ENCODE measurements at regions not wholly inside any gene's neighbourhood (a gene's known extent, or its start where the extent isn't known, plus 50 kb on each side); places are given as distances from the start of the nearest gene placed in this dataset.
"Not testable (repeated sequence)": the region's sequence is repeated elsewhere in the genome, so short reads cannot be mapped to it uniquely, and the experiment has no call there.

DNA sequence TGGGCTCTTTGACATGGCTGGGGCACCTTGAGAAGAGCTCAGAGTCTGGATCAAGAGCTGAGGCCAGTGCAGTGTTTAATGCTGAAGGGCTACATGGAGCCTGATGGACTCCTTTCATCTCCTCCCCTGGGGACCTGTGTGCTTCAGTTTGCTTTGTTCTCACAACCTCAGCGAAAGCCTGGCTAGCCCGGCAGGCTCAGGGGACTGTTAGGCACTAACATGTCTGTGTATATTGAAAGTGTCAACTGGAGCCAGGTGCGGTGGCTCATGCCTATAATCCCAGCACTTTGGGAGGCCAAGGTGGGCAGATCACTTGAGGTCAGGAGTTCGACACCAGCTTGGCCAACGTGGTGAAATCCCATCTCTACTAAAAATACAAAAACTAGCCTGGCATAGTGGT, 194.5 kb downstream of the C1orf94 start:
- DNase-seq: not testable (repeated sequence)

DNA sequence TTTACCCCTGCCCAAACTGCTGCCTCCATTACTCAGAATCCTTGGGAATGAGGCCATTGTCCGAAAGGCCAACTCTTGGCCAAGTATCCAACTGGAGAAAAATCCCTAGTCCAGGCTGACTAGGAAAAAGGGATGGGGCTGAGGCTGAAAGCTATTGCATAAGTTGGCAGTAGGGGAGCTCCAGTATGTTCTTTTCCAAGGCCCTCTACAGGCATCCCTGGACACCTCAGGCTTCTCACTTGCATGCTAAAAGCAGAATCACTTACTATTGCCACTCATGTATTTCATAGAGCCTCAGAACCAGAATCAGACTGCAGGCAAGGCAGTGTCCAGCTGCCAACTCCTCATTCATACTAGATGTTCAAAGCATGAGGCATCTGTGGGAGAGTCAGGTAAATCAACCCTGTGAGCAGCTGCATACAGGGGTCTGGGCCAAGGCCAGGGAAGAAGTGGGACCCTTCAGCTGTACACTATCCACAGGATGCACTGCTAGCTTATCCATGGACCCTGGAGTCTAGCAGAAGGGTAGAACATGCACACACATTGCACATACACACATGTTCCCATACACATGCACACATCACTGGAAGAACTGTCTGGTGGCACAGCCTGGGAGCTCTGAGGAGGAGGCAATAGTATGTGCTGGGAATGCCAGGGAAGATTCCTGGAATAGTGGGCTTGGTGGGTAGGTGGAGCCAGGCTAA, 195.3 kb downstream of the C1orf94 start:
- no peak for DNase-seq

DNA sequence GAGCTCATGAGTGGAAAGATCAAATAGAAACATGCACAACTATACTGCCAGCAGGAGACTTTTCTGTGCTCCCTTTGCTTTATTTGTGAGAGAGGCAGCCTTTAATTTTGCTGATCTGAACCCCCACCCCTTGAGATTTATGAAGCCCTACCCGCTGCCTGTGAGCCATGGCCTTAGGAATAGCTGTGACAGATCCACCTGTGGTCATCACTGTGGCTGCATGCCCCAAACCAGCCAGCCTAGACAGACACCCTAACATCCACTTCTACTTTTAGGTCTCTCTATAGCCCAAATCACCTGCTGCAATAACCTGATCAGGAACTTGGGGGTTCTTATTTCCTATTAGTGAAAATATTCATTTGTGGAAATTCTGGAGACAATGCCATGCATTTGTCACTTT, 196.2 kb downstream of the C1orf94 start:
- DNase-seq: no peak

DNA sequence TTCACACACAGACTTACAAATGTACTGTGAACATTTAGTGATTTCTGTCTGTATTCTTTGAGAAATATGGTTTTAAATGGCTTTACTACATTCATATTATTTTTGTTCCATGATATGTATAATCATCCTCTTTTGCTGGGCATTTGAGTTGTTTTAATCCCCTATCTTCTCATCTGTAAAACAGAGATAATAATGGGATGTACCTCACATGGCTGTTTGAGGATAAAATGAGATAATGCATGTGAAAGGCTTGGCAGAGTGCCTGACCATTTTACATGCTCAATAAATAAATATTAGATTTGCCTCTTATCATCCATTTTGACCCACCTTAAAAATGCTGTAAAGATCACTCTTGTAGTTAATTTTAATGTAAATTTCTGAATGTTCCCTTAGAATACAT, 197.2 kb downstream of the C1orf94 start:
- no peak for DNase-seq

DNA sequence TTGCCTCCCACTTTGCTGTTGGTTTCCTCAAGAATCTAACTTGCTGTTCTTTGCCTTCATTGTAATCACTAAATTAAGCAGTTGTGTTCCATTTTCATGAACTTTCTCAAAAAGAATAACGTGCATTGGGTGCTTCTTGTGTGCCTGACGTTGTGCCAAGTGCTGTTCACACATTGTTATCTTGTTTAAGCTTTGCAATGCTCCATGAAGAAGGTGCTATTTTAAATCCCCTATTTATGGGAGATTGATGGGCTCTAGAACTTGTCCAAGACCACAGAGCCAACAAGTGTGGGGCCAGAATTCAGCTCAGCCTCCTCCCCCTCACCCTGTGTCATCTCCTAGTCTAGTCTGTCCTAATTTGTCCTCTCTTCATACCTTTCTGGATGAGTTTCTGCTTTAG, 199.8 kb downstream of the C1orf94 start:
- DNase-seq: no peak

DNA sequence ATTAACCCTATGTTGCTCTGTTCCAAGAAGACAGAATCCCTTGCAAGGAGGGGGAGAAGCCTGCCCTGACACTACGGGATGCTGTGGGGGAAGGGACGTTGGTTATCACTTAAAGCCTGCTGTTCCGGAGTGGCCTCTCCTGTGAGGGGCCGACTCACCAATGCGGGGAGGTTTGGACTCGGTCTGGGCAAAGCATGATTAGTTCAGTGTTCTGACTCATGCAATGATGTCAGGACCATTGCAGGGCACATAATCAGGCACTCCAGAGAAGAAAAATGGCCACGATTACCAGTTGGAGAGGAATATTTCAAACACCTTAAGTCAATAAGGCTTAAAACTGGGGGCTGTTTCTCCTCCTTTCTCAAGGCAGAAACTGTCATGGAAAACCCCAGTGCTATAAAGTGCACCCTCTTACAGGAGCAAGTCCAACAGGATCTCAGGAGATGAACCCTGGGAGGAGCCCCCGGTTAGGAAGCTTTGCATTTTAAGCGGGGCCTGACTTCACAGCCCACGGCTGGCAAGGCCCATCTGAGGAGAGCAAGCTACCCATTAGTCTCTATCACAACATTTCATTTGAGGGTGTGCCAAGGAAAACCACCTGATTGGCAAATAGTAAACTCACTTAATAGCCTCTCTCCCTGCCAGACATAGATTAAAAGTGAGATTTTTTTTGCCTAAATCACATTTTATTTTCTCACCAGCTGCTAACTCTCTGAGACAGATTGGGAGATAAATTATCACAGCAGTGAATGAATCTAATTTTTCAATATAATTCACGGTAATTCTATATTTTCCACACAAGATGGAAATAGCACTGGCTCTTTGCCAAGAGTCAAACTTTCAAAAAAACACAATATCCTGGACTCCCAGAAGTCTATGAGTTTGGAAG, 202.5 kb downstream of the C1orf94 start:
- no peak for DNase-seq

DNA sequence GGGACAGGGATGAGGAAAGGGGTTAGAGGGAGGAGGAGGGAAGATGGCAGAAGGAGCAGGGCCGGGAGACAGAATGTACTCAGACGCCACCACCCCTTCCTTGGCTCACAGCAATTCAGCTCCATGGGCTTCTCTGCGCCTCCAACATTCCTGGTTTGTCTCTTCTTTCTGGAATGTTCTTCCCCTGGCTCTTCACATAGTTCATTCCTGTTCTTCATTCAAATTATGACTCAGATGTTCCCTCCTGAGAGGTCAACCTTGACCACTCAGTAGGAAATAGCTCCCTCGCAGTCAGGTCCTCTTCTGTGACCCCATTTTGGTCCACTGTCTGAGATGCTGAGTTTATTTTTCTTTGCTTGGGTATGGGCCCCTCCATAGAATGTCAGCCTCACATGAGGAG, 203.2 kb downstream of the C1orf94 start:
- no peak for DNase-seq

DNA sequence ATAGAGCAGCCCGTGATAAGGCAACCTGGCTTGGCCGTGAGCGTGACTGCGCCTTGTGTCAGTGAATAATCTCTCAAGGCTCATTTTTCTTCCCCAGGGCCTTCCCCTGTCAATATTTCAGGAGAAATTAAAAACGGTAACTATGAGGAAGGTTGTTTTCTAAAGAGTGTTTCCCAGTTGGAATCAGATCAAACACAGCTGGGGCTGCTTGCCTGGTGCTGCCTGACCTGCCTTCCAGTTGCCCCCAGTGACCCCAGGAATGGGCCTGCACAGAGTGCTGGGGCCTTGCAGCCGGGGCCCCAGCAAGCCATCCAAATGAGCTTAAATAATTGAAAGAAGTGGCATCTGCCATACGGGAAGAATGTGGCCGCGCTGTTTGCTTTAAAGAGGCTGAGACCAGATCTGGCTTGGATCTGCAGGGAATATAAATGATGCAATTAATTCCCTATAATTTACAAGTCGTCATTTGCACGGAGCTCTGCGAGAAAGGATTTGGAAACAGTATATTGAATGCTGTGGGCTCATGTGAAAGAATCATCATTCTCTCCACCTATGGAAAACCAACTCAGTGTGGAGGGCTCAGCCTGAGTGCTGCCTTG, 203.9 kb downstream of the C1orf94 start:
- no peak for DNase-seq

DNA sequence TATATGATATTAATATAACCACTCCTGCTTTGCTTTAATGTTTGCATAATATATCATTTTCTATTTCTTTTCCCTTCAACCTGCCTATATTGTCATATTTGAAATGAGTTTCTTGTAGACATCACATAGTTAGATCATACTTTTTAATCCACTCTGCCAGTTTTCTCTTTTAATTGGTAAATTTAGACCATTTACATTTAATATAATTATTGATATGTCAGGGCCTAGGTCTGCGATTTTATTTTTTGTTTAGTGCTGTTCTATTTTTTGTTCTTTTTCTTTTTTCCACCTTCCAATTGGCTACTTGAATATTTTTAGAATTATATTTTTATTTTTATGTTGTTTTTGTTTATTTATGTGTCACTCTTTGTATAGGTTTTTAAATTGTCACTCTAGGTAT, 213.3 kb downstream of the C1orf94 start:
- no peak for DNase-seq

DNA sequence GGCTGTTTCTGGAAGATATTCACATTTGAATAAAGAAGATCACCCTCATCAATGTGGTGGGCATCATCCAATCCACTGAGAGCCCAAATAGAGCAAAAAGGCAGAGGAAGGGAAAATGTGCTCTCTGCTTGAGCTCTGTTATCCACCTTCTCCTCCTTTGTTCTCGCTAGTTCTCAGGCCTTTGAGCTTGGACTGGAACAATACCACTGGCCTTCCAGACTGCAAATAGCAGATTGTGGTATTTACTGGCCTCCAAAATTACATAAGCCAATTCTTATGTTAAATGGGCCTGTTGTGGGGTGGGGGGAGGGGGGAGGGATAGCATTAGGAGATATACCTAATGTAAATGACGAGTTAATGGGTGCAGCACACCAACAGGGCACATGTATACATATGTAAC, 219.3 kb downstream of the C1orf94 start:
- DNase-seq: no peak

DNA sequence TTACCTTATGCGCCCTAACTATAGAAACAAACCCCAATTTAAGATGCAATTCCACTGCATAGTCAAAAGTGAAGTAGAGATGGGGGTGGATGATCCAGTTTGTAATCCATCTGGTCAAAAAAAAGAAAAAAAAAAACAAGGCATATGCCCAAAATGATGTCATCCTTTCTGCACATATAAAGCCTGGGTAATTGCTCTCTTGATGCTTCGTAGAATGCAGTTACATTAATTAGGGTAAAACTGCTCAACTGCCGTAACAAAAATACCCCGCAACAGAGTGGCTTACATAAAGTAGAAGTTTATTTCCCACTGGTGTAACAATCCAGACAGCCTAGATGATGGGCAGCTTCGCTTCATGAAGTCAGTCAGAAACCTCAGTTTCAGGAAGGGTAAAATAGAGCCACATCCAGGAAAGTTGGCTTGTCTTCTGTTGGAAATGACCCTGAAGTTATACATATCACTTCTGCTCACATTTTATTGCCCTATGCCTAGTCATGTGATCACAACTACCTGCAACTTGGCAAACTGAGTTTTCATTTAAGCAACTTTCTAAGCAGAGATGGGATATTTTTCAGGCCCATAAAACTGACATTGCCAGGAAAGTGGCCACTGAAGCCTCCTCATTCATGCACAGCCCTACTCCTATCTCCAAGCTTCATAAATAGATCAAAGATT, 221.7 kb downstream of the C1orf94 start:
- DNase-seq: no peak

DNA sequence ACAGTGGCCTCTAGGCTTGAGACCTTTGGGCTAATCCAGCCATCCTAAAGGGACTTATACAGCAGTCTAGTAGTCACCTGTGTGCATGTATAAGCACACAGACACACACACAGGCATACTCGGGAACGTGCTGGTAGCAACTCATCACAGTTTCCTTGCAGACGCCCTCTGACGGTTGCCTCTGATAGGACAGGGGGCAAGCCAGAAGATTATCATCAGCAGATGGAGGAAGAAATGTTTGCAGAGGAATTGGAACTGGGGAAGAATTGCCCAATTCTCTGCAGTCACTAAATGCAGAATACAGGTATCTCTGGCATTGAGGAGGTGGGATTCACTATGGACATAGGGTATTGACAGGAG, 222.2 kb downstream of the C1orf94 start:
- DNase-seq: no peak

DNA sequence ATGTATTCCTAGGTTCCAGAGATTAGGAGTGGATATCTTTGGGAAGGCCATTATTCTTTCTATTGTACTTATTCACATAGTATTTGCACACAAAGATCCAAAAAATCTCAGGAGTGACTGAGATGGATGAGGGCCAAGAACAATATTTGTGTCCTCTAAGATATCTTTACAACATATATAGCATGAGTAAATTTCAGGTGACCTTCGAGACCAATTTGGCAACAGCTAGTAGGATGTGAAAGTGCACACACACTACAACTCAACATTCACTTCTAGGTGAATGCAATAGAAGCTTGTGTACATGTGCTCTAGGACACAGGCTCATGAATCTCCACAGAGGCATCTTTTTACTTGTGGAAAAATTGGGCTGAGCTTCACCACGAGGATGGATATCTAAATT, 224.0 kb downstream of the C1orf94 start:
- DNase-seq: no peak

DNA sequence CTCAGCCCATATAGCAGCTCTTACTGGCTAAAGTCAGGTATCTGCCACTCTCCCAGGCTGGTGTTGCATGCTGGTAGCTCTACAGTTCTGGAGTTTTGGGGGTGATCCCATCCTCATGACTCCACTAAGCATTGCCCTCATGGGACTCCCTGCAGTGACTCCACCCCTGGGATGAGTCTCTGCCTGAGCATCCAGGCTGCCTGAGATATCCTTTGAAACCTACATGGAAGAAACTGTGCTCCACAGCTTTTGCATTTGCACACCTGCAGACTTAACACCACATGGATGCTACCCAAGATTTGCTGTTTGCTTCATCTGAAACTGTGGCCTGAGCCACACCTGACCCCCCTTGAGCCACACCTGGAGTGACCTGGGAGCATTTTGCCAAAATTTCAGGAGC, 226.4 kb downstream of the C1orf94 start:
- no peak for DNase-seq

DNA sequence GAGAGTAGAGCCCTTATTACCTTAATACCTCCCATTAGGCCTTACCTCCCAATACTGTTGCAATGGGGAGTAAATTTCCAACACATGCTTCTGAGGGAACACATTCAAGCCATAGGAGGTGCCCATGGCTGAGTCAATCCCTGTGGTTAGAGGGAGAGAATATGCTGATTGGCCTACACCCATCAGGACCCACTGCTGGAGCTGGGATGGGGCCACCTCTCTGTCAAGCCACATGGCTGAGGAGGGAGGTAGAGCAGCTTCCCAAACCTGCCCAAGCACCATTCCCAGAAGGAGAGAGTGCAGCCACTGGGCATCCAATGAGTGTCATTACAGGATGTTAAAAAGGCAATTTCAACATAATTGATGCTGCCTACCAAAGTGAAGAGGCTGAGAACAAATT, 228.1 kb downstream of the C1orf94 start:
- no peak for DNase-seq

DNA sequence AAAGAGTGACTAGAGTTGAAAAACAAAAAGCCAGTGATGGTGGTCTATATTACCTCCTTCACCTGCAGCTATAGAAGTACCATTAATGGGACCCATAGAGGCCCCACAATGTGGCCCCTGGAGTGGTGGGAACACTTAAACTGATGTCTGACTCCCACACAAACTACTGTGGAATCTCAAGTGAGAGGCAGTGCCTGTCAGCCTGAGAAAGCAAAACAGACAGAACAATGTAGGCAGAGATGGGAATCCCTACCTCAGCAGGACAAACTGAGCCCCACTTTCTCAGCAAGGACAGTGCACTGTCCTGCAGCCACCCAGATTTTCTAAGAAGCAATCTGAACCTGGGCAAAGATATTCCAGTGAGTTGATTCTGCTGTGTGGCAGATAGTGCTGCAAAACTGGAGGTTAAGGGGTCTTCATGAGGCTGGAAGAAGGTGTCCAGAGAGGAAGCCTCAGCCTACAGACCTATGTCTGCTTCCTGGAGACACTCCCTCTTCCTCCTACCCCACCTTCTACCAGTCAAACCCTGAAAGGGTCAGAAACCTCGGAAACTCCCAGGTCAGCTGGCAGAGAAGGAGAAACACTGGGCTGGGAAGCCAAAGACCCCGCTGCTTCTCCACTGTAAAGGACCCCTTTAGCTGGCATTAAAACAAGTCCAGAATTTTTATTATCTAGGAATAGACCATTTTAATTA, 228.7 kb downstream of the C1orf94 start:
- no peak for DNase-seq

DNA sequence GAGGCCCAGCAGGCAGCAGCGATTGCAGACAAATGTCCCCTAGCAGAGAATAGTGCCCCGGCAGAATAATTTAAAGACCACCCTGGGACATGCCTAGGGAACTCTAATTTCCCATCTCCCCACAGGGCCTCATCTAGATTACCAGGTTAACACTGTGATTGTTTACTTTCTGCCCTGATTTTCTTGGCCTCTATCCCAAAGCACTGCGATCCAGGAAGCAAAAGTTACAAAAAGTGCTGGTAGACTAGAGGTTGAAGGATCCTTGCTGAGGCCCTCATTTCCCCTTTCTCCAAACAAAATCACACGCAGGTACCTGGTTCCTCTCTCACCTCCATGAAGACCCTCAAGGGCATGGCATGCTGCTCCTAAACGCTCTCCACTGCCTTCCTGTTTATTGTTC, 229.7 kb downstream of the C1orf94 start:
- DNase-seq: no peak

DNA sequence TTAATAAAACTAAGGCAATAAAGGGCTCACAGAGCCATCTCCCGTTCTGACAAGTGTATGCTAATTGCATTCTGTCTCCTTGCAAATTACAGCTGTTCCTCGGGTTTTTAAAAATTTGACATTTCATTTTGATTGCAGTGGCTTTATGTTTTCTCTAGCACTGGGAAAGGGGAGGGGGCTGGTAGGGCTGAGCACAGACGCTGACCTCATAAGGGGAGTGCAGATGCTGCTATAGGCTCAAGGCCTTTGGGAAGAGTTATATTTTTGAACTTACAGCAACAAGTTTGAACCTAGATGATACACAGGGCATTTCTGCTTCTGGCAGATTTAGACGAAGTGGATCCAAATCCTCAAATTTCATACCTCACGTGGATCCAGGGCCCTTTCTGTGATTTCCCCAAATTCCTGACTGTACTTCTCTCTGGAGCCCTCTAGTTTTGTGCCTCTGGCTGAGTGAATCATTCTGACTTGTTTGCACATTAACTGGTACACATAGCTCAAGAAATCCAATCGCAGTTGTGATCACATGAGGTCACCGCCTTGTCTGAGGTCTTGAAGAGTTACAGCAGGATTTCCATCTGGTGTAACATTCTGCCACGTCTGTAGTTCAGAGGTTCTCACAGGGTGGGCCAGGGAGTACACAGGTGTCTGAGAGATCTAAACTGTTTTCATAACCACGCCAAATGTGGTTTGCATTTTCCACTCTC, 230.3 kb downstream of the C1orf94 start:
- no peak for DNase-seq

DNA sequence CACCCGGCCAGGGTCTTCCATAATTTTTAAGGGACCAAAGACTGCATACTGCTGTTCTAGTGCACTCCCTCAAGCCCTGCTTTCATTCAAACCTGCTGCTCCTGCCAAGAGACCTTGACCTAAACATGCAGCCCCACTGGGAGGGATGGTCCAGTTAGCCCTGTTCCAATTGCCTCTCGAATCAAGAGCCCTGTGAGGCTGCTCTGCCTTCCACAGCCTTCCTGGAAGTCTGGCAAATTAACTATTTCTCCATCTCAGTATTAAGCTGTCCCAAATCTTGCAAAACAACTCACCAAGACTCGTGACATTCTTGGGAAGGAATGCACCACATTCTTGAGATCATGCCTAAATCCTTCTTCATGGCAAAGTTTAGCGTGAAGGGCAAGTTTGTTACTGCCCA, 231.3 kb downstream of the C1orf94 start:
- DNase-seq: no peak

DNA sequence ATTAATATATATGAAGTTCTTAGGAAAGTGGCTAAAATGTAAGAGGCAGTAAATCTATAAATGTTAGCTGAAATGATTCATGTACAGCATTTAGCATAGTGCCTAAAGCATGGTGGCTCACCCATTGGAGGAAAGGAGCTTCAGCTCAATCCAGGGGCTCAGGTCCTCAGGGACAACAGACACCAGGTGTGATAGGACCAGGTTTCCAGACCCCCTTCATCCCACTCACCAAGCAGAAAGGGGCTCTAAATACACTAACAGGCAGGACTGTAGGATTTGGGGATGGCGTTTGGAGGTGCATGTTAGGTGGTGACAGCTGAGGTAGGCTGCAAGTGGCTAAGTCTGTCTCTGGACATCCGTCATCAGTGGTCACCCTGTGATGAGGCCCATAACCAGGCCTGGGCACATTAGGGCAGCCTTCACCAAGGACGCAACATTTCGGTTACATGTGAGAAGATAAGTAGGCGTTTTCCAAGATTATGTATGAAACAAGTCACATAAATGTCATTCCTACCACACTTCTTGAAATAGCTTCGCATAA, 233.1 kb downstream of the C1orf94 start:
- no peak for DNase-seq

DNA sequence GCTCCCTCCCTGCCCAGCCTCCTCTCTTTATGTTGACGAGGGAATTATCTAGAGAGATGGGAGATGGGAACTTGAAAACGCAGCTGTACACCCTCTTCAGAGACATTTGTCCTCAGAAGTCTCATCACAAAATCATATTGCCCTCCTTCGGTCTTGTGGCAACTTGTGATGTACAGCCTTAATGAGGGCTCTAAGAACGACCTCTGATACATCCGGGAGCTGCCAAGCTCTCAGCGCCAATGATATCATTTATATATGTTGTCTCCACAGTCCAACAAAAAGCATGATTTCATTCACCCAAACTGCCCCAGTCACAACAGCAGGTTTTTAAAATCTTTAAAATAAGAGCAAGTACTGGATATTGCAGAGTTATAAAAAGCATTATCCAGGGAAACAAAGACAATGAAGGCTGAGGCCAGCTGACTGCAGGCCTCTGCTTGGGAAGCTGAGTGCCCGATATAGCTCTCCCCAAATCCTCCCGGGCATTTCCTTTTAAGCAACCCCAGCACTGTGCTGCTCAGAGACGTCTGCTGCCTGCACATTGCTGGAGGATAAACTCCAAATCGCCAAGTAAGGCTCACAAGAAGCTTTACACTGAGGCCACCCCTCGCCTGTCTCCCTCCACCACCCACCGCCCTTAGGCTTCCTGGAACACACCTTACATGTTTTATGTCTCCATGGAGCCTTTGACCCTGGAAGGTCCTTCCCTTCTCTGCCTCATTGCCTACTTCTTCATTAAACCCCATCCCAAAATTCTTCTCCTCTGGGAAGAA, 236.1 kb downstream of the C1orf94 start:
- DNase-seq: no peak

Measured in activated CD4-positive, CD25-positive, alpha-beta regulatory T cell treated with anti-CD3 and anti-CD28 coated beads, Interleukin-2, amount 50 U/mL, for 72 hours (primary cell).